ENCODE measurements at regions not wholly inside any gene's neighbourhood (a gene's known extent, or its start where the extent isn't known, plus 50 kb on each side); places are given as distances from the start of the nearest gene placed in this dataset.

DNA sequence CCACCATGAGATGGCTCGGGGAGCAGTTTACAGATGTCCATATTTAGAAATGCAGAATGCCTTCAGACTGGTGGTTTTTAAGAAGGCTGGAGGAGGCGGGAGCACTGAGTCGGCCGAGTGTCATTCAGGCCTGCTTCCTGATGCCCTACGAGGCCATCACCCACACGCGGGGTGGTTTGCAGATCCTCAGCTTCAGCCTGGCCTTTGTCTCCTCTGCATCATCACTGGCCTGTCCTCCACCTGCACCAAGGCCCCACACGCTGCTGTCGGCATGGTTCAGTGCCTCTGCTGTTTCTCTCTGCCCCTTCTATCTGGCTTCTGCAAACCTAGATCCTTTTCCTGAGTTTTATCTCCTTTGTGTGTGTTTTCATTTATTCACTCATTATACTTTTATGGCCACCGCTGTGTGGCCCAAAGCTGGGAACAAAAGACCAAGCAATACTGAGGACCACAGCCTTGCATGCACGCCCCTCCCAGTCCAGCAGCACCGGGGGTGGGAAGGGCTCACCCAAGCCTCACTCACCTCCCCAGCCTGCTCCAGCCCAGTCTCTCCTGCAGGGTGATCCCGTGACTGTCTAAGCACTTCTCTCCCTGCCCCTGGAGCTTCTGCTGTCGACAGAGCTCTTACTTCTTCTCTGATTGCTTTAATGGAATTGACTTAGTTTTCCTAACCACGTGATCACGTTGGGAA, 240.8 kb downstream of the TEX29 start:
- Histone ChIP-seq H4K20me1 (ENCODE audit: control insufficient read depth, extremely low read depth, insufficient read depth, low read length) (no peaks in the 10 kb centered on the region), H3K4me2 (ENCODE audit: control insufficient read depth, extremely low read depth, insufficient read depth, low read depth, low read length) (no peak overlapping the region), H3K9ac (ENCODE audit: control insufficient read depth, extremely low read depth, insufficient read depth, low read length) (no peak overlapping the region), H3K79me2 (ENCODE audit: control insufficient read depth, insufficient read depth, low read length) (no peaks in the 10 kb centered on the region), H3K9me1 (ENCODE audit: control insufficient read depth, extremely low read depth, insufficient read depth, low read length) (no peaks in the 10 kb centered on the region), H3K9me3 (ENCODE audit: control insufficient read depth, low read depth, low read length) (peaks cover 8% of the 10 kb centered on the region), H3K27me3 (ENCODE audit: control insufficient read depth, extremely low read depth, insufficient read depth, low read length) (no peaks in the 10 kb centered on the region), H3K4me1 (ENCODE audit: control insufficient read depth, extremely low read depth, insufficient read depth, low read length) (no peaks in the 10 kb centered on the region), H3K4me3 (ENCODE audit: control insufficient read depth in 2 of 3, extremely low read depth in 1 of 3, insufficient read depth in 2 of 3, low read depth in 1 of 3, low read length in 3 of 3) (no peak overlapping the region), H2AFZ (ENCODE audit: control insufficient read depth, low read length) (no peak overlapping the region), H3K27ac (ENCODE audit: control insufficient read depth, insufficient read depth, low read length) (no peak overlapping the region), H3K36me3 (ENCODE audit: control insufficient read depth in 2 of 2, extremely low read depth in 1 of 2, insufficient read depth in 2 of 2, low read length in 2 of 2) (no peaks in the 10 kb centered on the region)
- dilution Hi-C loops (cut with MboI; ENCODE audit: extremely low pct_ligation_motif_present, low sequenced_read_pairs), result no loop called here
- TF ChIP-seq, protein P1, sequence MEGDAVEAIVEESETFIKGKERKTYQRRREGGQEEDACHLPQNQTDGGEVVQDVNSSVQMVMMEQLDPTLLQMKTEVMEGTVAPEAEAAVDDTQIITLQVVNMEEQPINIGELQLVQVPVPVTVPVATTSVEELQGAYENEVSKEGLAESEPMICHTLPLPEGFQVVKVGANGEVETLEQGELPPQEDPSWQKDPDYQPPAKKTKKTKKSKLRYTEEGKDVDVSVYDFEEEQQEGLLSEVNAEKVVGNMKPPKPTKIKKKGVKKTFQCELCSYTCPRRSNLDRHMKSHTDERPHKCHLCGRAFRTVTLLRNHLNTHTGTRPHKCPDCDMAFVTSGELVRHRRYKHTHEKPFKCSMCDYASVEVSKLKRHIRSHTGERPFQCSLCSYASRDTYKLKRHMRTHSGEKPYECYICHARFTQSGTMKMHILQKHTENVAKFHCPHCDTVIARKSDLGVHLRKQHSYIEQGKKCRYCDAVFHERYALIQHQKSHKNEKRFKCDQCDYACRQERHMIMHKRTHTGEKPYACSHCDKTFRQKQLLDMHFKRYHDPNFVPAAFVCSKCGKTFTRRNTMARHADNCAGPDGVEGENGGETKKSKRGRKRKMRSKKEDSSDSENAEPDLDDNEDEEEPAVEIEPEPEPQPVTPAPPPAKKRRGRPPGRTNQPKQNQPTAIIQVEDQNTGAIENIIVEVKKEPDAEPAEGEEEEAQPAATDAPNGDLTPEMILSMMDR (optimal IDR thresholded peaks at IDR 0.05 in 1 of 3, IDR thresholded peaks at IDR 0.05 in 1 of 3, conservative IDR thresholded peaks at IDR 0.05 in 1 of 3; ENCODE audit: extremely low read depth in 1 of 3, insufficient read depth in 2 of 3, low read length in 3 of 3), result no peak
- TF ChIP-seq EZH2 (IDR thresholded peaks at IDR 0.05; ENCODE audit: low read length), result no peak
- DNase-seq (ENCODE audit: low read depth, low spot score) (no peak), FAIRE-seq (no peak)

DNA sequence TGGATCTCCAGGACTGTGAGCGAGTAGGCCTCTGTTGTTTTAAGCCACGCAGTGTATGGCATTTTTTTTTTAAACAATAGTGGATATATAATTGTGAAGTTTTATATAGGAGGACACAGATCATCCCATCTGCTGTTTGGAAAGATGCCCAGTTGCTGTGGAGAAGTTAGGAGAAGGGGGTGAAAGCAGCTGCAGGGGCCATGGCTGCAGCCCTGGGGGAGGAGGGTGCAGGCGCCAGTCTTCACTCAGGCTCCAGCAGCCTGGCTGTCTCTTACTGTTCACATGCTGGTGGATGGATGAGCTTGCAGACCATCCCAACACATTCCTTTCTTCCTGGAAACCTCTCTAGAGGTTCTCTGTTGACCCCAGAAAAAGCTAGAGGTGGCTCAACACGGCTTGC, 242.3 kb downstream of the TEX29 start:
- no peaks in the 10 kb centered on the region for H4K20me1 ChIP-seq (ENCODE audit: control insufficient read depth, extremely low read depth, insufficient read depth, low read length)
- H3K4me3 ChIP-seq (ENCODE audit: control insufficient read depth in 2 of 3, extremely low read depth in 1 of 3, insufficient read depth in 2 of 3, low read depth in 1 of 3, low read length in 3 of 3), result no peak overlapping the region
- H3K9me3 ChIP-seq (ENCODE audit: control insufficient read depth, low read depth, low read length), result peaks cover 6% of the 10 kb centered on the region
- TF ChIP-seq EZH2 (IDR thresholded peaks at IDR 0.05; ENCODE audit: low read length), result no peak
- TF ChIP-seq, protein P1 (optimal IDR thresholded peaks at IDR 0.05 in 1 of 3, IDR thresholded peaks at IDR 0.05 in 1 of 3, conservative IDR thresholded peaks at IDR 0.05 in 1 of 3; ENCODE audit: extremely low read depth in 1 of 3, insufficient read depth in 2 of 3, low read length in 3 of 3), result no peak
- no peak overlapping the region for H3K27ac ChIP-seq (ENCODE audit: control insufficient read depth, insufficient read depth, low read length)
- H3K9ac ChIP-seq (ENCODE audit: control insufficient read depth, extremely low read depth, insufficient read depth, low read length), result no peak overlapping the region
- FAIRE-seq (no peak), DNase-seq (ENCODE audit: low read depth, low spot score) (no peak)
- no peak overlapping the region for H3K4me2 ChIP-seq (ENCODE audit: control insufficient read depth, extremely low read depth, insufficient read depth, low read depth, low read length)
- no peaks in the 10 kb centered on the region for H3K36me3 ChIP-seq (ENCODE audit: control insufficient read depth in 2 of 2, extremely low read depth in 1 of 2, insufficient read depth in 2 of 2, low read length in 2 of 2)
- H3K27me3 ChIP-seq (ENCODE audit: control insufficient read depth, extremely low read depth, insufficient read depth, low read length), result no peaks in the 10 kb centered on the region
- no peaks in the 10 kb centered on the region for H3K4me1 ChIP-seq (ENCODE audit: control insufficient read depth, extremely low read depth, insufficient read depth, low read length)
- no peak overlapping the region for H2AFZ ChIP-seq (ENCODE audit: control insufficient read depth, low read length)
- no peaks in the 10 kb centered on the region for H3K9me1 ChIP-seq (ENCODE audit: control insufficient read depth, extremely low read depth, insufficient read depth, low read length)
- dilution Hi-C loops (cut with MboI; ENCODE audit: extremely low pct_ligation_motif_present, low sequenced_read_pairs), result no loop called here
- no peaks in the 10 kb centered on the region for H3K79me2 ChIP-seq (ENCODE audit: control insufficient read depth, insufficient read depth, low read length)

Measured in keratinocyte (primary cell).